ENCODE measurements at regions not wholly inside any gene's neighbourhood (a gene's known extent, or its start where the extent isn't known, plus 50 kb on each side); places are given as distances from the start of the nearest gene placed in this dataset.

GRCh38 chr2:120661551-120661950, 74.1 kb upstream of the GLI2 start:
- TF ChIP-seq CTCF (IDR thresholded peaks at IDR 0.05; ENCODE audit: insufficient read depth, low read depth, low read length, missing control alignments) = no peak
- peak; percentile 11 for DNase-seq (ENCODE audit: low read depth)

GRCh38 chr2:120662046-120662445, 73.6 kb upstream of the GLI2 start:
- H3K4me3 ChIP-seq (ENCODE audit: low read length) = no peak overlapping the region
- TF ChIP-seq CTCF (IDR thresholded peaks at IDR 0.05; ENCODE audit: insufficient read depth, low read depth, low read length, missing control alignments) = no peak
- no peak for DNase-seq (ENCODE audit: low read depth)

More at GRCh38 chr2:120661551-120661950, 74.1 kb upstream of the GLI2 start:
- H3K4me3 ChIP-seq (ENCODE audit: low read length) = no peak overlapping the region

- no peak overlapping the region for H3K4me3 ChIP-seq (ENCODE audit: low read length)
- DNase-seq (ENCODE audit: low read depth) = no peak
- no peak for TF ChIP-seq CTCF (IDR thresholded peaks at IDR 0.05; ENCODE audit: insufficient read depth, low read depth, low read length, missing control alignments)
These were observed 72.9 kb upstream of the GLI2 start for GRCh38 chr2:120662746-120663145.

GRCh38 chr2:120666433-120666832, 69.2 kb upstream of the GLI2 start:
- TF ChIP-seq CTCF (IDR thresholded peaks at IDR 0.05; ENCODE audit: insufficient read depth, low read depth, low read length, missing control alignments) = no peak
- no peak overlapping the region for H3K4me3 ChIP-seq (ENCODE audit: low read length)
- DNase-seq (ENCODE audit: low read depth) = no peak

- TF ChIP-seq CTCF (IDR thresholded peaks at IDR 0.05; ENCODE audit: insufficient read depth, low read depth, low read length, missing control alignments) = no peak
- no peak overlapping the region for H3K4me3 ChIP-seq (ENCODE audit: low read length)
- DNase-seq (ENCODE audit: low read depth) = no peak
These were observed 67.7 kb upstream of the GLI2 start for GRCh38 chr2:120667981-120668380.

GRCh38 chr2:120669121-120669952, 66.3 kb upstream of the GLI2 start:
- peak; percentile 19 for DNase-seq (ENCODE audit: low read depth)
- no peak overlapping the region for H3K4me3 ChIP-seq (ENCODE audit: low read length)
- TF ChIP-seq CTCF (IDR thresholded peaks at IDR 0.05; ENCODE audit: insufficient read depth, low read depth, low read length, missing control alignments) = peak; percentile 20

GRCh38 chr2:120669971-120670370, 65.7 kb upstream of the GLI2 start:
- no peak overlapping the region for H3K4me3 ChIP-seq (ENCODE audit: low read length)
- no peak for DNase-seq (ENCODE audit: low read depth)
- no peak for TF ChIP-seq CTCF (IDR thresholded peaks at IDR 0.05; ENCODE audit: insufficient read depth, low read depth, low read length, missing control alignments)
